Stimulated activated naive CD4-positive, alpha-beta T cell (primary cell): ENCODE measurements at regions not wholly inside any gene's neighbourhood (a gene's known extent, or its start where the extent isn't known, plus 50 kb on each side); places are given as distances from the start of the nearest gene placed in this dataset.
"Not testable (repeated sequence)": the region's sequence is repeated elsewhere in the genome, so short reads cannot be mapped to it uniquely, and the experiment has no call there.

Source experiments
- DNase-seq, 6 experiments: peaks; one replicate each; lab custom pipeline; 2025; lab: John Stamatoyannopoulos, UW

DNA sequence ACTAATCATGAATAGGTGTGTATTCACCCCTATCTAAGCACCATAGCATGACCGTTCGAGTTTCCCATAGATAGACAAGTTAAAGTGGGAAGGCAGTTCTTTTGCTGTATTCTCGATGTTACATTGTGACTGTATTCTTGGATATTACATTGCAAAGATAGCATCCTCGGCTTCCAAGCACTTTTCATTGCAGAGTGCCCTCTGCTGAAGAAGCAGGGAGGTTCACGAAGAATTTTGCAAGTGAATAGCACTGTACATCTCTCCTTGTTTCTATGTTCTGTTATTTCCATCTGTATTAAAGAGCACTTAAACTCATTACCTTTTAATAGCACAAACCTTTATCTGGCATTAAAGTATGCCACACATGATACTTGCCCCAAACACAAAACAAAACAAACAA, 426.7 kb upstream of the ARX start:
- DNase-seq: no peak

DNA sequence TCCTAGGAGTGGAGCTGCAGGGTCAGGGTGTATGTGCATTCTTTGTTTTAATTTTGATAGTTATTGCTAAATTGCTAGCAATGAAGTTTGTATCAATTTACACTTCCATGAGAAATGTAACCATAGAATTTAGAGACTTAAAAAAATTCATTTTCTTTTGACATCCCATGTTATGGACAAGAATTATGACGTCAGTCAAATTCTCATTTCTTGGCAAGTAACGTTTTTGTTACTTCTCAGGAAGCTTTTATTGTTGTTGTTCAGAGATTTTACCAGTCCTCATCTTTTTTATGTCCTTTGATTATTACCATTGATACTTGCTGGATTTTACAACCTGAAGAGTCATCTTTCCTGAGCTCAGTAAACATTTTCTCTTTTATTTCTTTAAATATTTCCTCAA, 417.5 kb upstream of the ARX start:
- DNase-seq: no peak

DNA sequence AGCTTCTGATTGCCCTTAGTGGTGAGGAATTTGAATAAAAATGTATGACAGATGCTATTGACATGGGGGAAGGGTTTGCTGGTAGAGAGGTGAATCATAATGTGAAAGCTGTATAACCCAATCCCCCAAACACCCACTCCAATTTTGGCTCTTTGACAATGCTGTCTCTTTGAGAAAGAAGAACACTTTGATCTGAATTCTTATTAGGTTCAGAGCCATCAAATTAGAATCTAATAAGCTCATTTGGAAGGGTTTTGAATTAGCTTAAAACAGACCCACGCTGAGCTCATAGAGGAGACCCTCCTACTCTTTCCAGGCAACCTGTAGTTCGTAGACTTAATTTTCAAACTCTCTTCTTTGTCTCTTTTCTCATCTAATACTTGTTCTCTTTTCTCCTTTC, 416.6 kb upstream of the ARX start:
- no peak for DNase-seq

DNA sequence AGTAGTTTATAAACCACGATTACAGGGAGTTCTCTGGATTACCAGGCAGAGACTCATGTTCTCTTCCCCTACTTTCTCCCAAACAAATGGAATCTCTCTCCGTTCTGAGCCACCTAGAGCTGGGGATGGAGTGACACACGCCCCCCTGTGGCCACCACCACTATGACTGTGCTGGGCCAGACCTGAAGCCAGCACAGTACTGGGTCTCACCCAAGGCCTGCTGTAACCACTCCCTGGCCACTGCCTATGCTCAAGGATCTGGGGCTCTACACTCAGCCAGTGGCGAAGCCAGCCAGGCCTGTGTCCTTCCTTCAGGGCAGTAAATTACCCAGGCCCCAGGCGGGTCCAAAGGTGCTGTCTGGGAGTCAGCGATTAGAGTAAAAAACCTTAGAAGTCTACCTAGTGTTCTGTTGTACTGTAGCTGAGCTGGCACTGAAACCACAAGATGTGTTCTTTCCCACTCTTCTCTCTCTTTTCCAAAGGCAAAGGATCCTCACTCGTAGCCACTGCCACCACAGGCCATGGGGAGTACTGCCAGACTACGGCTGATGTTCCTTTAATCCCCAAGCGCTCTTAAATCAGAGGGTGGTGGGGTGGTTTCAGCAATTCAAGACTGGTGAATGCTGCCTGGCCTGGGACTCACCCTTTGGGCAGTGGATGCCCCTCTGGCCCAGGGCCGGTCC, 412.2 kb upstream of the ARX start:
- no peak for DNase-seq

DNA sequence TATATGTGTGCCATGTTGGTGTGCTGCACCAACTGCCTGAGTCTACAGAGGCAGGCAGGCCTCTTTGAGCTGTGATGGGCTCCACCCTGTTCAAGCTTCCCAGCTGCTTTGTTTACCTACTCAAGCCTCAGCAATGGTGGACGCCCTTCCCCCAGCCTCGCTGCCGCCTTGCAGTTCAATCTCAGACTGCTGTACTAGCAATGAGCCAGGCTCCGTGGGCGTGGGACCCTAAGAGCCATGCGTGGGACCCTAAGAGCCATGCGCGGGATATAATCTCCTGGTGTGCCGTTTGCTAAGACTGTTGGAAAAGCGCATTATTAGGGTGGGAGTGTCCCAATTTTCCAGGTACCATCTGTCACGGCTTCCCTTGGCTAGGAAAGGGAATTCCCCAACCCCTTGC, 388.4 kb upstream of the ARX start:
- not testable (repeated sequence) for DNase-seq

DNA sequence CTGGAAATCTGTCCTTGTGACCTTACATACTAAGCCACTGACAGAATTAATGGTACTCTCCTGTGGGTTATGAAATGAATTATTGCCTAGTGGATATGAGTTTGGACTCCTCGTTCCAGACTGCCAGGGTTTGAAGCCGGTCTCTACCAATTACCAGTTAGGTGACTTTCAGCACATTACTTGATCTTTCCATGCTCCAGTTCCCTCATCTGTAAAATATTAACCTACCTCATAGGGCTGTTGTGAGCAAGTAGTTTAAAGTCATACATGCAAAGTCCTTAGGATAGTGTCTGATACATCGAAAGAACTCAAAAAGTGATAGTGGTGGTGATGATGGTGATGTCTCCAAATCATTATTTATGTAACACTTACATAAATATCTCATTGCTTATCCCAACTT, 373.5 kb upstream of the ARX start:
- no peak for DNase-seq

DNA sequence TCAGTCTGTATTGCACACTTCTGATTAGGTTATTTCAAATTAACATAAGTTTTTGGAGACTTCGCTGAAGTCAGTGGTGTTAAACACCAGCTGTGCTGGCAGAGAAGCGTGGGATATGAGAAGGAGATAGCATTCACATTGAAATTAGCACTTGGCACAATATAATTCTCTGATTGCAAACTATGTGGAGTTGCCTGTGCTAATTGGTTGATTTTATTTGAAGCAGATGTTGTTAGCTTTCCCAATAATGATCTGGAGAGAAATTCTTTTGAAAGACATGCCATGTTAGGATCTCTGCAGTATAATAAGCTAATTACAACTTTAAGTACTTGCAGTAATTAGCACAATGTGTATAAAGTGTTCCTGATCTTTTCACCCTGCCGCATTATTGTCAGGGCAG, 367.4 kb upstream of the ARX start:
- DNase-seq: no peak

DNA sequence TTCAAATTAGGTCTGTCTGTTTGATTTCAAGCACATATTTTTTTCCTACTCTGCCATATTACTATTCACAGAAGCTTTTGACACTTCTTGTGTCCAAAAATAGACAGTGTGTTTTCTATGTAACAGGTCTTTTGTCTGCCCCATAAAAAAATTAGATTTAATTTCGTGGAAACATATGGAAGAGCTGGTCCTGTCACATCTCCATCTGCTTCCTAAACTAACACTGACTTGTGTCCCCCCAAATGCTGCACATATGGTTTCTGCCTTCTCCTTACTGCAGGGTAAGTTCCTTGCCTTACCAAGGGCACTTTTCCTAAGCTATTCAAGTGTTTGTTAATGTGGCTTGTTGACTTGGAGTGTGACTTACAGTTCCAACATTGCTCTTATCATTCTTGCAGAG, 340.7 kb upstream of the ARX start:
- no peak for DNase-seq

DNA sequence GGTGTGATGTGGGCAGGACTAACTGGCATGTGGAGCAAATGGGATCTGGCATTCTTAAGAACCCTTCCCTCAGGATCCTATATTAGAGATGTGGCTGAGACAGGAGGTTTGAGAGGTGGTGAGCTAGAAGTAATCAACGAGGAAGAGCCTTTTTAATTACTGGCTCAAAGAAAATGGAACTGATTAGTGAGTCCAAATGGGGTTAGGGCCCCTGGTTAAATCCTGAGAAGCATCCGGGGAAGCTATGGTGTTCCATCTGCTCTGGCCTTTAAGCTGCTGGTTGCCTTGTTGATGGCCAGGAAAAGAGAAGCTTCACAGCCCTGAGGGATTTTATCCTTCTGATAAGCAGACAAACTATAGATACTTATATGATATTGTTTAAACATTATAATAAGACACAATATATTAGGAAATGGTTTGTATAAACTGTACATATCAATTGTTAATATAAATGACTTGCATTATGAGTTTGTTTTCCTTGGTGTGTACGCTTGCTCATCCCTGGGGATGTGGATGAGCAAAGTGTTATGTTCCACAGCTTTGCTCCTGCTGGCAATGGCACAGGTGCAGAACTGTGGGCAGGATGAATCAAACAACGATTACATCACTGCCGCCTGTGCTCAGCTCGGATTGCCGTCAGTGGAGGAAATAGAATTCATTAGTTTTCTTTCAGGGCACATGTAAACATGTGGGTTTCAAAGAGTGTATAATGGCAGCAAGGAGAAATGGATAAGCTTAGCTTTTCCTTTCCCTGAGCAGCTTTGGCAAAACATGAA, 328.6 kb upstream of the ARX start:
- no peak for DNase-seq

DNA sequence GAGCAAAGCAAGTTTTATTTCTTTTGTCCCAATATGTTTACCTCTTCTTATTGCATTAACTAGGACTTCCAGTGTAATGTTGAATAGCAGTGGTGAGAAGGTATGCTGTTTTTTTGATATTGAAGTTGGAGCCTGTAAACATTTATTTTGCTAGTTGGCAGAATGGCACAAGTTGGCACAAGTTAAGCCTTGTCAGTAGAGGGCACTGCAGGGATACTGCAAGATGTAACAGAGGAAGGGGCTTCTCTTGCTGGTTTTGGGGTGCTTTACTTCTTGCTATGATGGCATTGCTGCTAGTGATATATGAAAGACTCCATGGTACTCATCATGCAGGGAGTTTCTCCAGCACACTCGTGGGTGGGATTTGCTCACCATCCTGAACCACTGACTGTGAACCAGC, 327.3 kb upstream of the ARX start:
- DNase-seq: no peak

DNA sequence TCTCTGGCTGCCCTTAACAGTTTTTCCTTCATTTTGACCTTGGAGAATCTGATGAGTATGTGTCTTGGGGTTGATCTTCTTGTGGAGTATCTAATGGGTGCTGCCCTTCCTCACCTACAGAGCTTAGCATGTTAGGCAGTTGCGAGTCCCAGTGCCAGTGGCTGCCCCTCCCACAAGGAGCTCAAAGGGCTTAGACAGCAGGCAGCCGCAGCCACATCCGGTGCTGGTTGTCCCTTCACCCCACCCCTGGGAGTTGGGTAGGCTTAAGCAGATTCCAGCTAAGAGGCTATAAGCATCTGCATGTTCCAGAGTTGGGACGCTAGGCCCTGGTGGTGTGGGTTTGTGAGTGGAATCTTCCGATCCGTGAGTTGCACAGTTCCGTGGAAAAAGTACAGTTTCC, 322.1 kb upstream of the ARX start:
- no peak for DNase-seq

DNA sequence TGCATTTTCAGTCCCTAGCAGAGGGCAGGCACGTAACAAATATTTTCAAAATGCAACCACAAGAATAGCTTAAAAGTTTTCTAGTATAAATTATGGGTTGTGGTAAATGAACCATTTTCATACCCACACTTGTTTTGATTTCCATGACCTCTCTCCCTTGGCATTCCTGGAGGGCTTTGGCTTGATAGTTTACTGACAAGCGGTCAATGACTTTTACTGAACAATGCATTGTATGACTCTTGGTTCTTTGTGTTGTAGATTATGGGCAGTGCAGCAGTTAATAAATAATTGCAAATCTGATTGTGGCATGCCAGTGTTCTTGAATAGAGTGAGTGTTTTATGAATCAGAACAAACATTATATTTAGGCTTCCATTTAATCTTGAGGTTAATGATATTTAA, 285.2 kb upstream of the ARX start:
- no peak for DNase-seq

DNA sequence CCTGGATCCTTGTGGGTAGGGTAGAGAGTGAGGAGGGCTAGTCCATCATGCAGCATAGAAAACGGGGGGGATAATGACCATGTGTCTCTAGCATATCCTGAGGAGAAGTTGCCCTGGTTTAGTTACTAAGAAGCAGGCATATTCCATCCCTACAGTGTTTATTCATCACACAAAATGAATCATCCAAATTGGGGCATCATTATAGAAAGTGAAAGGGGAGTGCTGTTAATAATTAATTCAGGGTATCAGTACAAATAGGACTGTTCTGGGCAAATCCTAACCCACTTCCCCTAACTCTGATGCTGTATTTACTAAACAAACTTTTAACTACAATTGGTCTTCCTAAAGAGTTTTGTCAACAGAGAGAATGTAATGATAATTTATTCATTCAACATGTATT, 281.1 kb upstream of the ARX start:
- no peak for DNase-seq

DNA sequence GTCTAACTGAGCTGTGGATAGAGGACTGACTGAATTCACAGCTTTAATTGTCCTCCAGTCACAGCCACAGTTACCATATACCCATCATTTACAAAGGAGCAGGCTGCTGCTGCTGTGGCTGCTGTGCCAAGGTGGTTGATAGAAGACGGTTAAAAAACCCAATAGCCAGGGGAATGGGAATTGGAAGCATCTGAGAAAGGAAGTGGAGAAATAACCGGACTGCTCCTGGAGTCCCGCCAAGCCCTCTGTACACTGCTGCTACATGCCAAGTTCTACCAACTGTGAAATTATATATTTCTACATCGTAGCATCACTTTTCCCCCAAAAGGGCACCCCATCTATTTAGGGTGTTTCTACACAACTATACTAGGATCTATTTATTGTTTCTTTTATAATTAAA, 279.7 kb upstream of the ARX start:
- no peak for DNase-seq

DNA sequence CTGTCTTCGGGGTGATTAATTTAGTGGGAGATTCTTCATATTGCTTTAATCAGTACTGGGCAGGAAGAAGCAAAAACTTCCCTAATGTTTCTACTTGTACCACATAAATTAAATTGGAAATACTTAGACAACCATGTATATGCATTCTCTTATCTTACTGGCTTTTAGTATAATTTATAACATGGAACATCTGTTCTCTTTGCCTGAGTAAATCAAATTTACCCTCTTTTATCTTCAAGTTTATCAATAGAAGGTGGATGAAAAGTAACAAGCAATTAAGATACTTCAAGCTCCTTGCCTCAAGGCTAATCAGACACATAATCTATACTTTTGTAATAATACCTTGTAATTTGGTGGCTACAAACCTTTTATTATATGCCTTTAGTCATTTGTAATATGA, 274.4 kb upstream of the ARX start:
- no peak for DNase-seq

DNA sequence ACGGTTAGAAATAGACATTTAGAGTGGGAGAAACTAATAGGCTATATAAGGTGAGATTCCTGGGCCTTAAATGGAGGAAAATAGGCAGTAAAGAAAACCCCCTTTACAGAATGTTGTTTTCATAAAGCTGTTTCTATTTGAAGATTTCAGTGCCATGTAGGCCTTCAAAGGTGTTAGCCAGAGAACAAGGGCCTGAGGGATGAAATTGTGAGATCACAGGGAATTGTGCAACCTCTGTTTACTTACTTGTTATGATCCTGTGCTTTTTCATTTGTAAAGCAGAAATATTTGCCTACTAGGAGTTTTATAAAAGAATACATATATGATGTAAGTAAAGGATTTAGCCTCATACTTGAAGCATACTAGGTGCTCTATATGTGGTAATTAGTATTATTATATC, 272.9 kb upstream of the ARX start:
- DNase-seq: no peak

DNA sequence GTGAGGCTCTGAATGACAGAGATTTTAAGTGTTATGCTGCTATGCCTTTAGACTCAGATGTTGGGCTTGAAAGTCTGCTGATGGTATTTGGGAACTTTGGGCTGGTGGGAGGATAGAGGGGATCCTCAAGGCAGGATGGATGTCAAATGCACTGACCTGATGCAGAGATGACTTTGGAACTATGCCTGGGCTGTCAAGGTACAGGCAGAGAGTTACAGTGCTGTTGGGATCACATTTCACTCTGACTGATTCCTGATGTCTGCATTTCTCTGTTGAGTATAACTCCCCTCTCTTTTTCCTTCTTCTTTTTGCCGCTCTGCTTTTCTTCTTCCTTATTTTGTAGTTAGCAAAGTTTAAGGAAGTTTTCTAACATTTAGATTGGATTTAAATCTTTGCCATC, 271.8 kb upstream of the ARX start:
- no peak for DNase-seq

DNA sequence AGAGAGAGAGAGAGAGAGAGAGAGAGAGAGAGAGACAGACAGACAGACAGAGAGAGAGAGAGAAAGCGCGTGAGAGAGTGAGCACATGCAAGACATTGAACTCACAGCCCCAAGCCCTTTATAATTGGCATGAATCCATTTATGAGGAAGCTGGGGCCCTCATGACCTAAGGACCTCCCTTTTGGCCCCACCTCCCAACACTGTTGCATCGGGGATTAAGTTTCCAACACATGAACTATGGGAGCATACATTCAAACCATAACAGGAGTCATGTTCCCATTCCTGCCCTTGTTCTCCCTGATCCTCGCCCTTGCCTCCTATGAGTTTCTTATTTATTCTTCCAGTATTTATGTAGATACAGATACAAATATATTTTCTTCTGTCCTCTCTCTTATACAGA, 269.8 kb upstream of the ARX start:
- no peak for DNase-seq

DNA sequence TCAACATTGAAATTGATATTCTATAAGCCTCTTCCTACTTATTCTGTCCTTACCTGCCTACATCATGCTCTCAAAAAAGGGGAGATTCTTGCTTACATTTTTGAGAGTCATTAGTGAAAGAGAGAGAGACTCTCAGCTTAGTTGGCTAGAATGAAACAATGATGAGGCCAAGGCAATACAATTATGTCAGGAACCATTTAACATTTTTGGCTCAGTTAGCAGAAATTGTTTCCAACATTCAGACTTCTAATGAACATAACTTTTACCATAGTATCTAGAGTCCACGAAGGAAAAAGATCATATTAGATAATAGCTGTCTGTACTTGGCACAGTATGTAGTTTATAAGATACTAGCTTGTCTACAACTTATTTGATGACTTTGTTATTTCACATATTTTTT, 263.7 kb upstream of the ARX start:
- no peak for DNase-seq

DNA sequence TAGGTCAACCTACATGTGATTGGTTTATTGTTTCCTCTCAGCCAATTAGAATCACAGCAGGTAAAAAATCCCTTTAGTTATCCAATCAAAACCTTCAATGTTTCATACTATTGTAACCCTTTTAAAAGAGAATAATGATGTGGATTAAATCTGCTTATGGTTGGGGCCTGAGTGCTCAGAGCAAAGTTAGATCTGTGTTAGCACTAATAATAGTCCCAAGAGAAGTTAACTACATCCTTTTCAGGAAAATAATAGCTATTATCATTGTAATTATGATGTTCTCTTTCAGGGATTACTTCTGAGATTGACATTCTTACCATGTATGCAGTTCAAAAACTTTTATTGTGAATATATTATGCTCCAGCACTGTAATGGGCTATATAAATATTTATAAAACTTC, 262.6 kb upstream of the ARX start:
- DNase-seq: no peak

DNA sequence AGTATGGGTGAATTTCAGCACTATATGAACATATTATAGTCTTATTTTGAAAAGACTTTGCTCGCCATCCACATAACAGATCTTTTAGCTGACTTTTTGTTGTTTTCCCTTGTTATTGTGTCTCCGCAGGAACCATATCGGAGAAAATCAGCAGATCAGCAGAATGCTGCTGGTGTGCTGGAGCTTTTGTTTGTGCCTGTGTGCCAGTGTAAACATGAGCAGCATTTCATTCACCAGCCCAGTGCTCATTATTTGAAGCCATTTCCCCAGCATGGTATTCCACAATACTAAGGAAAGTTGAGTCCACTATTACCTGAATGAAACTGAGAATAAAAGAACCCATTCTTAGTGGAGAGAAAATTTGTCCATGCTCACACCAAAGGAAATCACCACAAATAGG, 261.8 kb upstream of the ARX start:
- no peak for DNase-seq

DNA sequence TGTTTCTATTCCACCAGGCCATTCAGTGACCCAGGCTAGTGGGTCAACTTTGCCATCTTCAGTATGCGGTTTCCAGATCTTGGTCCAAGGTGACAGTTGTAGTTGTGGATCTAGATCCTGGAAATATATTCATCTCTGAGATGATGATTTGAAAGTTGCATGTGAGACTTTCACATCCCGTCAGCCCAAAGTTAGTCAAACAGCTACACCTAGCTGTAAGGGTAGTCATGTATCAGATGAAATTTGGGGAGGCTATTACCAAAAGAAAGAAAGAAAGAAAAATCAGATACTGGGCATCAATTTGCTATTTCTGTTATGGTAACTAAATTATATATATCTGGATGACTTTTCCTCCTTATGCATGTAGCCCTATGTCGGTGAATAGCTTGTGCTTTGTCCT, 259.4 kb upstream of the ARX start:
- no peak for DNase-seq

DNA sequence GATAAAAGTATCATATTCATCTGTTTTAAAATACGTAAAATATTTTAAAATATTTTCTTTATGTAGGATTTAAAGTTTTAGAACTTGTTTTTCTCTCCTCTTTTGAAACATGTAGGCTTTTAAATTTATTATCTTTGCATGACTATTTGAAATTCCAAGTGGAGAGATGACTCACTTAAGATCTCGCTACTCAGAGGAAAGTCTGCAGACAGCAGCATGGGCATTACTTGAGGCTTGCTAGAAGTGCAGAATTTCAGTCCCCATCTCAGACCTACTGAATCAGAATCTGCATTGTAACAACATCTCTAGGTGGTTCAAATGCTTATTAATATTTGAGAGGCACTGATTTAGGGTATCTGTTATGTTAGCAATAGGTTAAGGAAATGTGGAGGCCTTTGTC, 225.7 kb upstream of the ARX start:
- DNase-seq: no peak

DNA sequence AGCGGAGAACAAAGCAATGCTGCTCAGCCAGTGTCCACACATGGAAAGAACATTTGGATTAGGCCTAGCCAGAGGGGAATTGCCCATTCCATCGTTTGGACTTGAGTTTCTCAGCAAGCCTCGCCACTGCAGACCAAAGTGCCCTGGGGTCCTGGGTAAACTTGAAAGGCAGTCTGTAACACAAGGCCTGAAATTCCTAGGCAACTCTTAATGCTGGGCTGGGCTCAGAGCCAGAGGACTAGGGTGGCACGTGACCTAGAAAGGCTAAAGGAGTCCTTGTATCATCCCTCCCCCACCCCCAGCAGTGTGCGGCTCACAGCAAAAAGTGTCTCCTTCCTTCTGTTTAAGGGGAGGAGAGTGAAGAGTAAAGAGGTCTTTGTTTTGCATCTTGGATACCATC, 210.4 kb upstream of the ARX start:
- no peak for DNase-seq
